ENCODE measurements at regions not wholly inside any gene's neighbourhood (a gene's known extent, or its start where the extent isn't known, plus 50 kb on each side); places are given as distances from the start of the nearest gene placed in this dataset.

- Mint-ChIP-seq H3K27ac (no peak overlapping the region), H3K4me1 (ENCODE audit: low read depth) (no peaks in the 10 kb centered on the region), H3K9me3 (no peaks in the 10 kb centered on the region), H3K36me3 (ENCODE audit: low read depth) (no peaks in the 10 kb centered on the region), H3K27me3 (ENCODE audit: low read depth) (no peaks in the 10 kb centered on the region), H3K4me3 (no peak overlapping the region)
- no peak for DNase-seq (ENCODE audit: low spot score)
These were observed 126.6 kb downstream of the DISP1 start for GRCh38 chr1:222941425-222941824.

GRCh38 chr1:222946436-222946835, 131.6 kb downstream of the DISP1 start:
- no peaks in the 10 kb centered on the region for H3K9me3 Mint-ChIP-seq
- H3K27me3 Mint-ChIP-seq (ENCODE audit: low read depth), result no peaks in the 10 kb centered on the region
- no peak for DNase-seq (ENCODE audit: low spot score)
- H3K4me3 Mint-ChIP-seq, result no peak overlapping the region
- no peaks in the 10 kb centered on the region for H3K36me3 Mint-ChIP-seq (ENCODE audit: low read depth)
- no peak overlapping the region for H3K27ac Mint-ChIP-seq
- H3K4me1 Mint-ChIP-seq (ENCODE audit: low read depth), result no peaks in the 10 kb centered on the region

GRCh38 chr1:222948079-222948478, 133.2 kb downstream of the DISP1 start:
- Mint-ChIP-seq H3K27ac (no peak overlapping the region), H3K27me3 (ENCODE audit: low read depth) (no peaks in the 10 kb centered on the region), H3K9me3 (no peaks in the 10 kb centered on the region), H3K4me1 (ENCODE audit: low read depth) (no peaks in the 10 kb centered on the region), H3K4me3 (no peak overlapping the region), H3K36me3 (ENCODE audit: low read depth) (no peaks in the 10 kb centered on the region)
- no peak for DNase-seq (ENCODE audit: low spot score)

- DNase-seq (ENCODE audit: low spot score), result no peak
- Mint-ChIP-seq H3K27ac (no peak overlapping the region), H3K36me3 (ENCODE audit: low read depth) (no peaks in the 10 kb centered on the region), H3K27me3 (ENCODE audit: low read depth) (no peaks in the 10 kb centered on the region), H3K4me1 (ENCODE audit: low read depth) (no peaks in the 10 kb centered on the region), H3K9me3 (no peaks in the 10 kb centered on the region), H3K4me3 (no peak overlapping the region)
These were observed 136.1 kb downstream of the DISP1 start for GRCh38 chr1:222950892-222951291.

GRCh38 chr1:222953585-222953984, 138.7 kb downstream of the DISP1 start:
- no peaks in the 10 kb centered on the region for H3K27me3 Mint-ChIP-seq (ENCODE audit: low read depth)
- no peak for DNase-seq (ENCODE audit: low spot score)
- H3K4me3 Mint-ChIP-seq, result no peak overlapping the region
- H3K9me3 Mint-ChIP-seq, result no peaks in the 10 kb centered on the region
- H3K4me1 Mint-ChIP-seq (ENCODE audit: low read depth), result no peaks in the 10 kb centered on the region
- H3K36me3 Mint-ChIP-seq (ENCODE audit: low read depth), result no peaks in the 10 kb centered on the region
- no peak overlapping the region for H3K27ac Mint-ChIP-seq

- DNase-seq (ENCODE audit: low spot score), result no peak
- Mint-ChIP-seq H3K27ac (no peak overlapping the region), H3K27me3 (ENCODE audit: low read depth) (no peaks in the 10 kb centered on the region), H3K4me3 (no peak overlapping the region), H3K4me1 (ENCODE audit: low read depth) (no peaks in the 10 kb centered on the region), H3K36me3 (ENCODE audit: low read depth) (no peaks in the 10 kb centered on the region), H3K9me3 (no peaks in the 10 kb centered on the region)
These were observed 141.1 kb downstream of the DISP1 start for GRCh38 chr1:222955964-222956363.

GRCh38 chr1:222956601-222957000, 141.8 kb downstream of the DISP1 start:
- DNase-seq (ENCODE audit: low spot score), result no peak

GRCh38 chr1:222967466-222968240, 152.8 kb downstream of the DISP1 start:
- H3K27ac Mint-ChIP-seq, result no peak overlapping the region
- no peak for DNase-seq (ENCODE audit: low spot score)
- peaks cover 5% of the 10 kb centered on the region for H3K27me3 Mint-ChIP-seq (ENCODE audit: low read depth)
- H3K9me3 Mint-ChIP-seq, result no peaks in the 10 kb centered on the region
- no peak overlapping the region for H3K4me3 Mint-ChIP-seq
- no peaks in the 10 kb centered on the region for H3K4me1 Mint-ChIP-seq (ENCODE audit: low read depth)
- H3K36me3 Mint-ChIP-seq (ENCODE audit: low read depth), result no peaks in the 10 kb centered on the region

More at GRCh38 chr1:222956601-222957000, 141.8 kb downstream of the DISP1 start:
- H3K4me3 Mint-ChIP-seq, result no peak overlapping the region
- no peak overlapping the region for H3K27ac Mint-ChIP-seq
- H3K4me1 Mint-ChIP-seq (ENCODE audit: low read depth), result no peaks in the 10 kb centered on the region
- H3K9me3 Mint-ChIP-seq, result no peaks in the 10 kb centered on the region
- no peaks in the 10 kb centered on the region for H3K27me3 Mint-ChIP-seq (ENCODE audit: low read depth)
- H3K36me3 Mint-ChIP-seq (ENCODE audit: low read depth), result no peaks in the 10 kb centered on the region

GRCh38 chr1:222970040-222970439, 155.2 kb downstream of the DISP1 start:
- Mint-ChIP-seq H3K4me3 (no peak overlapping the region), H3K36me3 (ENCODE audit: low read depth) (no peaks in the 10 kb centered on the region), H3K27ac (no peak overlapping the region), H3K4me1 (ENCODE audit: low read depth) (peaks cover 6% of the 10 kb centered on the region), H3K9me3 (no peaks in the 10 kb centered on the region), H3K27me3 (ENCODE audit: low read depth) (peaks cover 5% of the 10 kb centered on the region)
- no peak for DNase-seq (ENCODE audit: low spot score)

- no peak for DNase-seq (ENCODE audit: low spot score)
- Mint-ChIP-seq H3K4me3 (no peak overlapping the region), H3K4me1 (ENCODE audit: low read depth) (peaks cover 6% of the 10 kb centered on the region), H3K27ac (no peak overlapping the region), H3K36me3 (ENCODE audit: low read depth) (no peaks in the 10 kb centered on the region), H3K27me3 (ENCODE audit: low read depth) (peaks cover 5% of the 10 kb centered on the region), H3K9me3 (no peaks in the 10 kb centered on the region)
These were observed 155.9 kb downstream of the DISP1 start for GRCh38 chr1:222970711-222971110.

GRCh38 chr1:222971146-222971545, 156.3 kb downstream of the DISP1 start:
- DNase-seq (ENCODE audit: low spot score), result no peak
- Mint-ChIP-seq H3K27ac (no peak overlapping the region), H3K4me3 (no peak overlapping the region), H3K4me1 (ENCODE audit: low read depth) (peaks cover 6% of the 10 kb centered on the region), H3K27me3 (ENCODE audit: low read depth) (peaks cover 5% of the 10 kb centered on the region), H3K36me3 (ENCODE audit: low read depth) (no peaks in the 10 kb centered on the region), H3K9me3 (no peaks in the 10 kb centered on the region)

GRCh38 chr1:222973561-222973960, 158.7 kb downstream of the DISP1 start:
- DNase-seq (ENCODE audit: low spot score), result no peak
- no peaks in the 10 kb centered on the region for H3K27me3 Mint-ChIP-seq (ENCODE audit: low read depth)
- no peak overlapping the region for H3K27ac Mint-ChIP-seq
- no peak overlapping the region for H3K4me3 Mint-ChIP-seq
- H3K4me1 Mint-ChIP-seq (ENCODE audit: low read depth), result peaks cover 6% of the 10 kb centered on the region
- no peaks in the 10 kb centered on the region for H3K36me3 Mint-ChIP-seq (ENCODE audit: low read depth)
- H3K9me3 Mint-ChIP-seq, result no peaks in the 10 kb centered on the region

GRCh38 chr1:222974496-222974895, 159.7 kb downstream of the DISP1 start:
- DNase-seq (ENCODE audit: low spot score), result no peak
- no peaks in the 10 kb centered on the region for H3K36me3 Mint-ChIP-seq (ENCODE audit: low read depth)
- H3K4me3 Mint-ChIP-seq, result no peak overlapping the region
- no peaks in the 10 kb centered on the region for H3K27me3 Mint-ChIP-seq (ENCODE audit: low read depth)
- no peaks in the 10 kb centered on the region for H3K9me3 Mint-ChIP-seq
- peaks cover 6% of the 10 kb centered on the region for H3K4me1 Mint-ChIP-seq (ENCODE audit: low read depth)
- H3K27ac Mint-ChIP-seq, result no peak overlapping the region

- H3K4me3 Mint-ChIP-seq, result no peak overlapping the region
- DNase-seq (ENCODE audit: low spot score), result no peak
- H3K27ac Mint-ChIP-seq, result no peak overlapping the region
- H3K9me3 Mint-ChIP-seq, result no peaks in the 10 kb centered on the region
- peaks cover 6% of the 10 kb centered on the region for H3K4me1 Mint-ChIP-seq (ENCODE audit: low read depth)
- no peaks in the 10 kb centered on the region for H3K36me3 Mint-ChIP-seq (ENCODE audit: low read depth)
- no peaks in the 10 kb centered on the region for H3K27me3 Mint-ChIP-seq (ENCODE audit: low read depth)
These were observed 160.8 kb downstream of the DISP1 start for GRCh38 chr1:222975472-222976122.
